HS-5 (cell line): ENCODE measurements at regions not wholly inside any gene's neighbourhood (a gene's known extent, or its start where the extent isn't known, plus 50 kb on each side); places are given as distances from the start of the nearest gene placed in this dataset.
"Not testable (repeated sequence)": the region's sequence is repeated elsewhere in the genome, so short reads cannot be mapped to it uniquely, and the experiment has no call there.

Experiments
- DNase-seq: peaks from one replicate; pipeline ENCODE4 v3.0.0-alpha.2; 2012; ENCODE audit warnings: low read depth

- DNase-seq = no peak
Observed at GRCh38 chr9:115305543-115305942, 187.6 kb upstream of the TNC start.

- DNase-seq = no peak
Observed at GRCh38 chr9:115306865-115307264, 188.9 kb upstream of the TNC start.

GRCh38 chr9:115313545-115313944 lies 195.6 kb upstream of the TNC start:
- DNase-seq = no peak

GRCh38 chr9:115326461-115326860 lies 208.5 kb upstream of the TNC start:
- DNase-seq = no peak

- no peak for DNase-seq
Observed at GRCh38 chr9:115327436-115328122, 209.6 kb upstream of the TNC start.

GRCh38 chr9:115328228-115328627 lies 210.3 kb upstream of the TNC start:
- DNase-seq = no peak

GRCh38 chr9:115328677-115329076 lies 210.7 kb upstream of the TNC start:
- DNase-seq = no peak

- no peak for DNase-seq
Observed at GRCh38 chr9:115333277-115334070, 215.5 kb upstream of the TNC start.

- no peak for DNase-seq
Observed at GRCh38 chr9:115335439-115335838, 217.5 kb upstream of the TNC start.

- no peak for DNase-seq
Observed at GRCh38 chr9:115340314-115340713, 222.4 kb upstream of the TNC start.

GRCh38 chr9:115341426-115341825 lies 223.5 kb upstream of the TNC start:
- DNase-seq = no peak

- not testable (repeated sequence) for DNase-seq
Observed at GRCh38 chr9:115347776-115348175, 229.8 kb upstream of the TNC start.

- DNase-seq = not testable (repeated sequence)
Observed at GRCh38 chr9:115348936-115349335, 231.0 kb upstream of the TNC start.

GRCh38 chr9:115349542-115349941 lies 231.6 kb upstream of the TNC start:
- DNase-seq = peak; percentile 29

GRCh38 chr9:115350548-115350947 lies 232.6 kb upstream of the TNC start:
- no peak for DNase-seq

GRCh38 chr9:115353681-115354080 lies 235.7 kb upstream of the TNC start:
- DNase-seq = no peak

- no peak for DNase-seq
Observed at GRCh38 chr9:115357821-115358220, 239.9 kb upstream of the TNC start.

GRCh38 chr9:115359017-115359780 lies 241.2 kb upstream of the TNC start:
- DNase-seq = no peak

- no peak for DNase-seq
Observed at GRCh38 chr9:115360122-115360521, 242.2 kb upstream of the TNC start.

GRCh38 chr9:115362101-115362500 lies 244.1 kb upstream of the TNC start:
- no peak for DNase-seq

- no peak for DNase-seq
Observed at GRCh38 chr9:115362640-115363039, 244.7 kb upstream of the TNC start.

GRCh38 chr9:115364991-115365390 lies 247.0 kb upstream of the TNC start:
- DNase-seq = no peak

- DNase-seq = no peak
Observed at GRCh38 chr9:115367321-115367720, 249.4 kb upstream of the TNC start.
